ENCODE measurements at regions not wholly inside any gene's neighbourhood (a gene's known extent, or its start where the extent isn't known, plus 50 kb on each side); places are given as distances from the start of the nearest gene placed in this dataset.

- no peaks in the 10 kb centered on the region for H3K27me3 Mint-ChIP-seq
- Histone ChIP-seq H3K27ac (ENCODE audit: low read depth in 1 of 2, low read length in 2 of 2) (no peak overlapping the region), H3K4me3 (ENCODE audit: low read length) (no peak overlapping the region), H3K36me3 (ENCODE audit: insufficient read depth, low read length) (no peaks in the 10 kb centered on the region), H3K27me3 (ENCODE audit: control insufficient read depth in 1 of 2, insufficient read depth in 2 of 2, low read length in 2 of 2) (no peaks in the 10 kb centered on the region), H3K9me3 (ENCODE audit: control insufficient read depth in 1 of 2, insufficient read depth in 1 of 2, low read length in 2 of 2) (no peaks in the 10 kb centered on the region), H3K4me1 (ENCODE audit: insufficient read depth, low read length) (no peaks in the 10 kb centered on the region)
- no peak overlapping the region for H3K27ac Mint-ChIP-seq
- ATAC-seq (ENCODE audit: poor library complexity): no peak
- H3K4me1 Mint-ChIP-seq (ENCODE audit: low read depth): no peaks in the 10 kb centered on the region
- no peaks in the 10 kb centered on the region for H3K9me3 Mint-ChIP-seq
- no peaks in the 10 kb centered on the region for H3K36me3 Mint-ChIP-seq (ENCODE audit: low read depth)
- ChIA-PET POLR2A (no interaction called here), CTCF (interaction anchor here (0.6 kb wide), 1 partner anchor 239 kb away, joined by 3 read pairs; no protein-coding TSS in a partner anchor)
- intact Hi-C loops (cut with DNase I, micrococcal nuclease): no loop called here
- DNase-seq: no peak
- no peak overlapping the region for H3K4me3 Mint-ChIP-seq
- TF ChIP-seq CTCF (IDR thresholded peaks at IDR 0.05): no peak
Observed at GRCh38 chr13:76803831-76804230, 82.4 kb downstream of the KCTD12 start.

GRCh38 chr13:76800943-76801342 is 85.3 kb downstream of the KCTD12 start:
- Mint-ChIP-seq H3K36me3 (ENCODE audit: low read depth) (no peaks in the 10 kb centered on the region), H3K4me1 (ENCODE audit: low read depth) (no peaks in the 10 kb centered on the region), H3K27me3 (peaks cover 7% of the 10 kb centered on the region), H3K4me3 (no peak overlapping the region), H3K27ac (no peak overlapping the region), H3K9me3 (no peaks in the 10 kb centered on the region)
- H3K4me3 ChIP-seq (ENCODE audit: low read length): no peak overlapping the region
- no peak for ATAC-seq (ENCODE audit: poor library complexity)
- CTCF ChIA-PET: no interaction called here
- no peaks in the 10 kb centered on the region for H3K4me1 ChIP-seq (ENCODE audit: insufficient read depth, low read length)
- H3K9me3 ChIP-seq (ENCODE audit: control insufficient read depth in 1 of 2, insufficient read depth in 1 of 2, low read length in 2 of 2): no peaks in the 10 kb centered on the region
- POLR2A ChIA-PET: no interaction called here
- no peaks in the 10 kb centered on the region for H3K36me3 ChIP-seq (ENCODE audit: insufficient read depth, low read length)
- no peak overlapping the region for H3K27ac ChIP-seq (ENCODE audit: low read depth in 1 of 2, low read length in 2 of 2)
- intact Hi-C loops (cut with DNase I, micrococcal nuclease): no loop called here
- no peaks in the 10 kb centered on the region for H3K27me3 ChIP-seq (ENCODE audit: control insufficient read depth in 1 of 2, insufficient read depth in 2 of 2, low read length in 2 of 2)
- DNase-seq: no peak
- no peak for TF ChIP-seq CTCF (IDR thresholded peaks at IDR 0.05)

GRCh38 chr13:76799696-76800095 is 86.5 kb downstream of the KCTD12 start:
- no peaks in the 10 kb centered on the region for H3K4me1 Mint-ChIP-seq (ENCODE audit: low read depth)
- POLR2A ChIA-PET: no interaction called here
- DNase-seq (peak in 3 of 14 experiments; percentile 18 to 34 (median 22)), ATAC-seq (ENCODE audit: poor library complexity) (no peak)
- H3K36me3 Mint-ChIP-seq (ENCODE audit: low read depth): no peaks in the 10 kb centered on the region
- CTCF ChIA-PET: no interaction called here
- Histone ChIP-seq H3K4me1 (ENCODE audit: insufficient read depth, low read length) (no peaks in the 10 kb centered on the region), H3K27me3 (ENCODE audit: control insufficient read depth in 1 of 2, insufficient read depth in 2 of 2, low read length in 2 of 2) (no peaks in the 10 kb centered on the region), H3K36me3 (ENCODE audit: insufficient read depth, low read length) (no peaks in the 10 kb centered on the region), H3K9me3 (ENCODE audit: control insufficient read depth in 1 of 2, insufficient read depth in 1 of 2, low read length in 2 of 2) (no peaks in the 10 kb centered on the region), H3K27ac (ENCODE audit: low read depth in 1 of 2, low read length in 2 of 2) (no peak overlapping the region), H3K4me3 (ENCODE audit: low read length) (no peak overlapping the region)
- no peak for TF ChIP-seq CTCF (IDR thresholded peaks at IDR 0.05)
- H3K27me3 Mint-ChIP-seq: peaks cover 7% of the 10 kb centered on the region
- no peak overlapping the region for H3K27ac Mint-ChIP-seq
- no peak overlapping the region for H3K4me3 Mint-ChIP-seq
- intact Hi-C loops (cut with DNase I, micrococcal nuclease): no loop called here
- no peaks in the 10 kb centered on the region for H3K9me3 Mint-ChIP-seq
